Fibroblast of villous mesenchyme (primary cell): ENCODE measurements at regions not wholly inside any gene's neighbourhood (a gene's known extent, or its start where the extent isn't known, plus 50 kb on each side); places are given as distances from the start of the nearest gene placed in this dataset.
A peak's percentile ranks its signal among the peaks of the same experiment; 100 is the strongest.
"Not testable (repeated sequence)": the region's sequence is repeated elsewhere in the genome, so short reads cannot be mapped to it uniquely, and the experiment has no call there.

Experiments
- DNase-seq: peaks from one replicate; pipeline ENCODE4 v3.0.0-alpha.2; 2010; ENCODE audit warnings: low read depth
- H3K4me3 ChIP-seq: 2 replicates; pipeline ENCODE4 v1.5.1; 2011; ENCODE audit warnings: low read depth, mild to moderate bottlenecking, low read length
- CTCF ChIP-seq: IDR thresholded peaks from 2 replicates; pipeline ENCODE4 v1.5.1; 2012; ENCODE audit warnings: low read depth, mild to moderate bottlenecking, low read length; ENCODE audit not compliant: insufficient read depth

GRCh38 chr17:21542070-21542469 is 150.3 kb upstream of the KCNJ18 start:
- TF ChIP-seq CTCF = no peak
- no peak for DNase-seq
- no peak overlapping the region for H3K4me3 ChIP-seq

- TF ChIP-seq CTCF = no peak
- no peak for DNase-seq
- no peak overlapping the region for H3K4me3 ChIP-seq
Measured at GRCh38 chr17:21542991-21543390, 149.3 kb upstream of the KCNJ18 start.

- no peak overlapping the region for H3K4me3 ChIP-seq
- TF ChIP-seq CTCF = no peak
- no peak for DNase-seq
Measured at GRCh38 chr17:21545064-21545463, 147.3 kb upstream of the KCNJ18 start.

GRCh38 chr17:21548236-21548635 is 144.1 kb upstream of the KCNJ18 start:
- no peak for DNase-seq
- TF ChIP-seq CTCF = no peak
- no peak overlapping the region for H3K4me3 ChIP-seq

GRCh38 chr17:21549107-21549687 is 143.1 kb upstream of the KCNJ18 start:
- no peak for DNase-seq
- TF ChIP-seq CTCF = no peak
- peak overlapping the region; percentile 81 for H3K4me3 ChIP-seq

- peak; percentile 69 for DNase-seq
- H3K4me3 ChIP-seq = peak overlapping the region; percentile 81
Measured at GRCh38 chr17:21550031-21550430, 142.3 kb upstream of the KCNJ18 start.

- peak overlapping the region; percentile 81 for H3K4me3 ChIP-seq
- TF ChIP-seq CTCF = no peak
- peak; percentile 93 for DNase-seq
Measured at GRCh38 chr17:21551081-21551881, 141.0 kb upstream of the KCNJ18 start.

- H3K4me3 ChIP-seq, DNase-seq: not testable (repeated sequence)
Measured at GRCh38 chr17:21558921-21559320, 133.4 kb upstream of the KCNJ18 start.
